ENCODE measurements at regions not wholly inside any gene's neighbourhood (a gene's known extent, or its start where the extent isn't known, plus 50 kb on each side); places are given as distances from the start of the nearest gene placed in this dataset.

DNA sequence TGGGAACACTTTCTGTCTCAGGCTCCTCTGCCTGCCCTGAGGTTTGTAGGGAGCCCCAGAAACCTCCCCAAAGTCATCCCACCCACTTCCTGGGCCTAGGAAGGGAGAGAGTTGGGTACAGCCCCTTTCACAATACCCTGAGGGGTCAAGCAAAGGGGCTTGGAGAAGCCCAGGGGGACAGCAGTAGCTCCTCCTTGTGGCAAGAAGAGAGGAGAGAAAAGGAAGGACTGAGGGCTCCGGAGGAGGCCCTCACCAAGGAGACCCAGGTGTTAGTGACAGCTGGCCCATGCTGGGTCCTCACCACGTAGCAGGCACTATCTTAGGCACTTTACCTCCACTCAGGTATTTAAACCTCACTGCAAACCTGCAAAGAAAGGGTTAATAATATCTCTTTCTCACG lies 112.8 kb downstream of the IRX5 start:
- Histone ChIP-seq H3K4me3 (no peak overlapping the region), H3K27ac (ENCODE audit: extremely low read depth, low read depth, low read length) (no peak overlapping the region), H3K9me3 (replicated peaks; ENCODE audit: control insufficient read depth, insufficient read depth, low read depth, low read length) (no peaks in the 10 kb centered on the region), H3K79me2 (ENCODE audit: control insufficient read depth, insufficient read depth, low read length) (no peaks in the 10 kb centered on the region), H4K20me1 (replicated peaks; ENCODE audit: control insufficient read depth, insufficient read depth, low read length) (no peaks in the 10 kb centered on the region; the same call in 1 of the 2 replicates), H3K36me3 (ENCODE audit: control insufficient read depth, insufficient read depth, low read length) (no peaks in the 10 kb centered on the region), H3K4me1 (replicated peaks in 1 of 2; ENCODE audit: control insufficient read depth in 2 of 2, insufficient read depth in 2 of 2, low read length in 2 of 2) (no peaks in the 10 kb centered on the region), H2AFZ (ENCODE audit: low read depth, low read length) (no peak overlapping the region), H3K9me1 (ENCODE audit: control insufficient read depth, insufficient read depth, low read length) (peaks cover 2% of the 10 kb centered on the region), H3K27me3 (ENCODE audit: control insufficient read depth in 2 of 2, insufficient read depth in 2 of 2, low read length in 2 of 2) (peaks cover 0 to 42% of the 10 kb centered on the region in 2 experiments; a peak in 3 of 5 replicates), H3K4me2 (ENCODE audit: insufficient read depth, low read length) (no peak overlapping the region), H3K9ac (ENCODE audit: insufficient read depth in 1 of 2, low read depth in 2 of 2, low read length in 2 of 2) (no peak overlapping the region)
- intact Hi-C loops (cut with micrococcal nuclease), result no loop called here
- no peak for FAIRE-seq
- in situ Hi-C loops (cut with MboI), result no loop called here
- POLR2A ChIA-PET, result interaction anchor here (0.5 kb wide), 1 partner anchor 257 kb away, joined by 3 read pairs; no protein-coding TSS in a partner anchor
- ATAC-seq, result no peak
- peak in 1 of 3 experiments; percentile 5; a peak in 1 of 6 replicates for TF ChIP-seq CTCF (IDR thresholded peaks at IDR 0.05 in 2 of 3, conservative IDR thresholded peaks at IDR 0.05 in 1 of 3; ENCODE audit: insufficient read depth in 2 of 3, low read depth in 1 of 3, low read length in 3 of 3)
- TF ChIP-seq E2F6 (IDR thresholded peaks at IDR 0.05; ENCODE audit: borderline replicate concordance in 1 of 2, extremely low read depth in 1 of 2, insufficient read depth in 1 of 2, insufficient read length in 1 of 2, low read depth in 1 of 2, low read length in 1 of 2, poor library complexity in 1 of 2, severe bottlenecking in 1 of 2), result no peak
- CTCF ChIA-PET (ENCODE audit: low intra/inter-chr PET ratio), result no interaction called here
- DNase-seq (ENCODE audit: extremely low read depth in 1 of 4, low spot score in 3 of 4), result no peak
- 0% methylated on average over 2 of the region's 3 CpGs for WGBS (ENCODE audit: insufficient coverage, low coverage, missing lambda C conversion rate)
- no TSS peak for BruUV-seq (replicated peaks)

All from K562 (cell line).